Epithelial cell of esophagus (primary cell): ENCODE measurements at regions not wholly inside any gene's neighbourhood (a gene's known extent, or its start where the extent isn't known, plus 50 kb on each side); places are given as distances from the start of the nearest gene placed in this dataset.

ENCODE experiments used
- DNase-seq: peaks from one replicate; pipeline ENCODE4 v3.0.0; 2010; ENCODE audit warnings: low read depth
- H3K4me3 ChIP-seq: 2 replicates; pipeline ENCODE4 v1.5.1; 2011; ENCODE audit warnings: mild to moderate bottlenecking, low read length, control low read depth
- CTCF ChIP-seq: IDR thresholded peaks from 2 replicates; pipeline ENCODE4 v1.5.1; 2011; ENCODE audit warnings: low read depth, mild to moderate bottlenecking, low read length, control low read depth, inconsistent platforms; ENCODE audit not compliant: insufficient read depth; ENCODE audit errors: missing control alignments

GRCh38 chr5:141789330-141789729, 88.9 kb downstream of the PCDH1 start:
- TF ChIP-seq CTCF, result no peak
- H3K4me3 ChIP-seq, result no peak overlapping the region

DNA sequence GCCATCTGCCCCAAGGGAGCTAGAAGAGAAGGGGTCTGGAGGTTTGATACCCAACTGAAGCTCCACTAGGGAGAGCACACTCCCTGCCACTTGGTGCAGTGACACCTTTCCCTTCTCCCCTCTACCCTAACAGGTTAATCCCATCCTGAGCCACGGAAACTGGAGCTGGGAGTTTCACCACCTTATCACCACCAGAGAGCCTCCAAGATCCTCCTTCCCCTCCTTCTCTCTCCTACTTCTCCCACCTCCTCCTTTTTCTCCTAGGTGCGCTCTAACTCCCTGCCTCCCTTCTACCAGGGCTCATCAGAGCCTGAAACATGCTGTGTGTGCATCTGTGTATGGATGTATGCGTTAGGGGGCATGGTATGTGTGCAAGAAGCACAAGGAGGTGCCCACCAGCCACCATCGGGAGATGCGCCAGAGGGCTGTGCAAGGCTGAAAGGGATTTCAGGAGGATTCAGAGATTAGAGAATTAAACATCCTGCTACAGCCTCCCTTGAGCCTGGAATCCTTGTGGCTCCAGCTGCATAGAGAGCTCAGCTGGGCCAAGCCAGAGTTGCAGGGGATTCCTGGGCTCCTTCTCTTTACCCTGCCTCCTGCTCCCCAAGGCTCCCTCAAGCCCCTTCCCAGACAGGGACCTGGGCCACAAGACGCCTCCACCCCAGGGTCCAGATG, 89.8 kb downstream of the PCDH1 start:
- TF ChIP-seq CTCF, result no peak
- no peak overlapping the region for H3K4me3 ChIP-seq
- DNase-seq, result no peak

More at GRCh38 chr5:141789330-141789729, 88.9 kb downstream of the PCDH1 start:
- no peak for DNase-seq

GRCh38 chr5:141787376-141787775, 90.8 kb downstream of the PCDH1 start:
- H3K4me3 ChIP-seq, result no peak overlapping the region
- peak; percentile 45 for DNase-seq
- no peak for TF ChIP-seq CTCF

DNA sequence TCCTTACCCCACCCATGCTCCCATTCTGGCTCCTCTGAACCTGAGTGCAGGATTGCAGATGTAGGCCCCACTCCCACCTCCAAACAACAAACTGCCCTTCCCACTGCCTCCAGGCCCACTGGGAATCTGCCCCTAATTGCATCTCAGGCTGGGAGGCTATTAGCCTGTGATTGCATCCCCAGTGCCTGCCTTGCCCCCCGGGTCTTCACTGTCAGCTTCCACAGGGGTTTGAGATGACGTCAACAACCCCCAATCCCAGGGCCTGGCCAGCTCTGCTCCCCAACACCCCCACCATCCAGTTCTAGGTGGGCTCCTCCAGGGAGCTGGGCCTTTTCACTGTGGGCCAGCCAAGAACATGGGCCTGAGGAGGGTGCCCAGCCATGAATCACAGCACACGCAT, 91.5 kb downstream of the PCDH1 start:
- H3K4me3 ChIP-seq, result no peak overlapping the region

DNA sequence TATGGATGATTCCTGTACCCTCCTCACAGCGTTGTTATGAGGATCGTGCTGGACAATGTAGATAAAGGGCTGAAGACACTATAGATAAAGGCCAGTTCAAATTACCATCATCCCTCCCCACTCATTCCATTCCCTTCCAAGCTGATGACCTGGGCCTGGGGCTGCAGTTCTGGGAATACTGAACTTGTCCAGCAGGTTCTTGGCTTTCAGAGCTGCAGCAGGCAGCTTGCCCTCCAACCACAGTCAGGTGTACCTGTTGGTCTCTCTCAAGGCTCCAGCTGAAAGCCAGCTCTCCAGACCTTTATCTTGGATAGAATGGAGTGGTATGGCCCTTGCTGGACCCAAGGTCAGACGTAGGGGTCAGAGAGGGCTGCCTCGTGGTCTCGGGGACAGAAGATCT, 92.5 kb downstream of the PCDH1 start:
- no peak for DNase-seq
- H3K4me3 ChIP-seq, result no peak overlapping the region
- no peak for TF ChIP-seq CTCF

More for the DNA sequence above, 91.5 kb downstream of the PCDH1 start:
- TF ChIP-seq CTCF, result no peak
- DNase-seq, result no peak

DNA sequence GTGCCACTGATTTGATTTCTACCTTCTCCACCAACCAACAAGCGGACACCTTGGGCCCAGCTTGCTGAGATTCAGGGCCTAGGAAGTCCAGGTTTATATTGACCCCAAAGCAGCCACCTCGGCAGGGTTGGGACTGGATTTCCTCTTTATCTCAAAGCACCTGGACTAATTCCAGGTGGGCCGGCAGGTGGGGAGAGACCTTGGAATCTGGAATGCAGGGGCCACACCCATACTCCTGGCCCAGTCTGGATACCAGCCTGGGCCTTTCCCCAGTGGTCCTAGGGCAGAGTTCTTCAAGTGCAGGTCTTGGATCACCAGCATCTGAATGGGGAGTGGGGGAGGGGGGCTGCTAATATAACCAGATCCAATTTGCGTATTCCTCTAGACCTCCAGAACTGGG, 93.1 kb downstream of the PCDH1 start:
- no peak for TF ChIP-seq CTCF
- DNase-seq, result no peak
- no peak overlapping the region for H3K4me3 ChIP-seq

GRCh38 chr5:141784529-141784928, 93.7 kb downstream of the PCDH1 start:
- TF ChIP-seq CTCF, result no peak
- DNase-seq, result no peak

More at GRCh38 chr5:141784529-141784928, 93.7 kb downstream of the PCDH1 start:
- H3K4me3 ChIP-seq, result no peak overlapping the region
